ENCODE measurements at regions not wholly inside any gene's neighbourhood (a gene's known extent, or its start where the extent isn't known, plus 50 kb on each side); places are given as distances from the start of the nearest gene placed in this dataset.

GRCh38 chr9:106693558-106693957, 169.4 kb upstream of the ZNF462 start:
- Histone ChIP-seq H3K79me2 (ENCODE audit: insufficient read depth, low read depth, low read length) (no peaks in the 10 kb centered on the region), H3K4me1 (ENCODE audit: insufficient read depth, low read length, poor library complexity, severe bottlenecking) (no peaks in the 10 kb centered on the region), H4K20me1 (ENCODE audit: insufficient read depth, low read length) (no peaks in the 10 kb centered on the region), H2AFZ (ENCODE audit: low read length) (no peak overlapping the region), H3K27ac (ENCODE audit: low read depth, low read length, poor library complexity, severe bottlenecking) (no peak overlapping the region), H3K9me2 (ENCODE audit: insufficient read depth, low read length) (no peaks in the 10 kb centered on the region), H3K9me3 (ENCODE audit: low read length) (no peaks in the 10 kb centered on the region), H3K36me3 (ENCODE audit: insufficient read depth, low read length) (no peaks in the 10 kb centered on the region), H3K4me2 (ENCODE audit: low read length) (no peak overlapping the region), H3K4me3 (ENCODE audit: low read depth, low read length, poor library complexity, severe bottlenecking) (no peak overlapping the region)
- intact Hi-C loops (cut with micrococcal nuclease; ENCODE audit: unreplicated experiment), result no loop called here
- no peak for DNase-seq (ENCODE audit: low spot score)
- ChIA-PET CTCF (ENCODE audit: unreplicated experiment) (no interaction called here), POLR2A (interaction anchor here (0.5 to 1.1 kb wide), 7 partner anchors 9 to 1920 kb away, joined by 3 to 8 read pairs (median 3); no protein-coding TSS in a partner anchor)
- no peak for TF ChIP-seq CTCF (conservative IDR thresholded peaks at IDR 0.05; ENCODE audit: low read length)
- no peak for TF ChIP-seq EZH2phosphoT487 (IDR thresholded peaks at IDR 0.05; ENCODE audit: borderline replicate concordance, low read depth, low read length)
- no TSS peak for BruUV-seq (replicated peaks)

GRCh38 chr9:106696804-106697203, 166.2 kb upstream of the ZNF462 start:
- Histone ChIP-seq H3K36me3 (ENCODE audit: insufficient read depth, low read length) (no peaks in the 10 kb centered on the region), H3K4me1 (ENCODE audit: insufficient read depth, low read length, poor library complexity, severe bottlenecking) (no peaks in the 10 kb centered on the region), H3K9me3 (ENCODE audit: low read length) (no peaks in the 10 kb centered on the region), H3K79me2 (ENCODE audit: insufficient read depth, low read depth, low read length) (no peaks in the 10 kb centered on the region), H3K4me2 (ENCODE audit: low read length) (no peak overlapping the region), H4K20me1 (ENCODE audit: insufficient read depth, low read length) (no peaks in the 10 kb centered on the region), H3K27ac (ENCODE audit: low read depth, low read length, poor library complexity, severe bottlenecking) (no peak overlapping the region), H2AFZ (ENCODE audit: low read length) (no peak overlapping the region), H3K4me3 (ENCODE audit: low read depth, low read length, poor library complexity, severe bottlenecking) (no peak overlapping the region), H3K9me2 (ENCODE audit: insufficient read depth, low read length) (no peaks in the 10 kb centered on the region)
- no peak for DNase-seq (ENCODE audit: low spot score)
- intact Hi-C loops (cut with micrococcal nuclease; ENCODE audit: unreplicated experiment), result no loop called here
- TF ChIP-seq EZH2phosphoT487 (IDR thresholded peaks at IDR 0.05; ENCODE audit: borderline replicate concordance, low read depth, low read length) (no peak), CTCF (conservative IDR thresholded peaks at IDR 0.05; ENCODE audit: low read length) (no peak)
- no TSS peak for BruUV-seq (replicated peaks)
- ChIA-PET POLR2A (no interaction called here), CTCF (ENCODE audit: unreplicated experiment) (no interaction called here)

GRCh38 chr9:106697390-106697749, 165.6 kb upstream of the ZNF462 start:
- H3K36me3 ChIP-seq (ENCODE audit: insufficient read depth, low read length), result no peaks in the 10 kb centered on the region
- no peak overlapping the region for H2AFZ ChIP-seq (ENCODE audit: low read length)
- BruUV-seq (replicated peaks), result no TSS peak

More at GRCh38 chr9:106697390-106697749, 165.6 kb upstream of the ZNF462 start:
- no peak overlapping the region for H3K4me3 ChIP-seq (ENCODE audit: low read depth, low read length, poor library complexity, severe bottlenecking)
- H3K4me1 ChIP-seq (ENCODE audit: insufficient read depth, low read length, poor library complexity, severe bottlenecking), result no peaks in the 10 kb centered on the region
- H3K9me2 ChIP-seq (ENCODE audit: insufficient read depth, low read length), result no peaks in the 10 kb centered on the region
- DNase-seq (ENCODE audit: low spot score), result no peak
- H4K20me1 ChIP-seq (ENCODE audit: insufficient read depth, low read length), result no peaks in the 10 kb centered on the region
- ChIA-PET CTCF (ENCODE audit: unreplicated experiment) (interaction anchor here (0.7 kb wide), 1 partner anchor 10 kb away, joined by 4 read pairs; no protein-coding TSS in a partner anchor), POLR2A (interaction anchor here (0.7 kb wide), 1 partner anchor 22 kb away, joined by 3 read pairs; no protein-coding TSS in a partner anchor)
- H3K4me2 ChIP-seq (ENCODE audit: low read length), result no peak overlapping the region
- no peak overlapping the region for H3K27ac ChIP-seq (ENCODE audit: low read depth, low read length, poor library complexity, severe bottlenecking)
- no peaks in the 10 kb centered on the region for H3K9me3 ChIP-seq (ENCODE audit: low read length)
- no peaks in the 10 kb centered on the region for H3K79me2 ChIP-seq (ENCODE audit: insufficient read depth, low read depth, low read length)
- intact Hi-C loops (cut with micrococcal nuclease; ENCODE audit: unreplicated experiment), result no loop called here
- TF ChIP-seq EZH2phosphoT487 (IDR thresholded peaks at IDR 0.05; ENCODE audit: borderline replicate concordance, low read depth, low read length), result no peak
- no peak for TF ChIP-seq CTCF (conservative IDR thresholded peaks at IDR 0.05; ENCODE audit: low read length)
